Progenitor cell of endocrine pancreas (in vitro differentiated cells): ENCODE measurements at regions not wholly inside any gene's neighbourhood (a gene's known extent, or its start where the extent isn't known, plus 50 kb on each side); places are given as distances from the start of the nearest gene placed in this dataset.
A peak's percentile ranks its signal among the peaks of the same experiment; 100 is the strongest.

ENCODE experiments used
- DNase-seq: peaks from one replicate; pipeline ENCODE4 v3.0.0; 2021; ENCODE audit warnings: low spot score; ENCODE audit not compliant: unreplicated experiment
- H3K27ac Mint-ChIP-seq: 2 replicates; pipeline ENCODE4 v1.8.0; 2021; ENCODE audit warnings: mild to moderate bottlenecking, moderate library complexity, mixed read lengths
- H3K27me3 Mint-ChIP-seq: 2 replicates; pipeline ENCODE4 v1.8.0; 2021; ENCODE audit warnings: mixed read lengths
- H3K36me3 Mint-ChIP-seq: 2 replicates; pipeline ENCODE4 v1.8.0; 2022; ENCODE audit warnings: mixed read lengths; ENCODE audit not compliant: insufficient read depth
- H3K4me1 Mint-ChIP-seq: 2 replicates; pipeline ENCODE4 v1.8.0; 2021; ENCODE audit warnings: low read depth, mixed read lengths
- H3K4me3 Mint-ChIP-seq: 2 replicates; pipeline ENCODE4 v1.8.0; 2021; ENCODE audit warnings: low read depth, mild to moderate bottlenecking, moderate library complexity, mixed read lengths
- H3K9me3 Mint-ChIP-seq: 2 replicates; pipeline ENCODE4 v1.8.0; 2021; ENCODE audit warnings: low read depth, mixed read lengths
- TF ChIP-seq, protein P1 (sequence below): fragments of 200-600 bp; sonication (generic); IDR thresholded peaks from one replicate; pipeline ENCODE4 v1.5.0; 2021; ENCODE audit warnings: antibody characterized with exemption, mild to moderate bottlenecking; ENCODE audit not compliant: unreplicated experiment

DNA sequence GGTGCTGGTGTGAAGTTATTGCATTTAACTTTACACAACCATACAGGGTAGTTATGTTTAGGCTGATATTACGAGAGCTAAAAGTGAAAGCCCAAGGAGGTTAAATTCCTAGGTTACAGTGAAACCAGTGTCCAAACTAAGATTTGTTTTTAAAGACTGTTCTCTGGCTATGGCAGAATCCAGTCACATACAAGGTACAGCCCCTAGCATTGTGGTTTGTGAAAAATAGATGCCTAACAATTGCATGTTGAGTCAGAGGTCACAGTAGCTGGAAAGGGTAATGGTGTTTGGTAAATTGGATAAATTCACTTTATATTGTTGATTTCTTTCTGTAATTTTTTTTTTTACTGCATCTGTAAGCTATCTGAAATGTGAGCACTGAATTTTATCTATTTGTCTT, 614.6 kb upstream of the TBL1XR1 start:
- H3K4me3 Mint-ChIP-seq: no peak overlapping the region
- DNase-seq: no peak
- no peaks in the 10 kb centered on the region for H3K27me3 Mint-ChIP-seq
- H3K4me1 Mint-ChIP-seq: peaks cover 3% of the 10 kb centered on the region
- H3K27ac Mint-ChIP-seq: no peak overlapping the region
- no peaks in the 10 kb centered on the region for H3K36me3 Mint-ChIP-seq
- peaks cover 3% of the 10 kb centered on the region for H3K9me3 Mint-ChIP-seq
- TF ChIP-seq, protein P1, sequence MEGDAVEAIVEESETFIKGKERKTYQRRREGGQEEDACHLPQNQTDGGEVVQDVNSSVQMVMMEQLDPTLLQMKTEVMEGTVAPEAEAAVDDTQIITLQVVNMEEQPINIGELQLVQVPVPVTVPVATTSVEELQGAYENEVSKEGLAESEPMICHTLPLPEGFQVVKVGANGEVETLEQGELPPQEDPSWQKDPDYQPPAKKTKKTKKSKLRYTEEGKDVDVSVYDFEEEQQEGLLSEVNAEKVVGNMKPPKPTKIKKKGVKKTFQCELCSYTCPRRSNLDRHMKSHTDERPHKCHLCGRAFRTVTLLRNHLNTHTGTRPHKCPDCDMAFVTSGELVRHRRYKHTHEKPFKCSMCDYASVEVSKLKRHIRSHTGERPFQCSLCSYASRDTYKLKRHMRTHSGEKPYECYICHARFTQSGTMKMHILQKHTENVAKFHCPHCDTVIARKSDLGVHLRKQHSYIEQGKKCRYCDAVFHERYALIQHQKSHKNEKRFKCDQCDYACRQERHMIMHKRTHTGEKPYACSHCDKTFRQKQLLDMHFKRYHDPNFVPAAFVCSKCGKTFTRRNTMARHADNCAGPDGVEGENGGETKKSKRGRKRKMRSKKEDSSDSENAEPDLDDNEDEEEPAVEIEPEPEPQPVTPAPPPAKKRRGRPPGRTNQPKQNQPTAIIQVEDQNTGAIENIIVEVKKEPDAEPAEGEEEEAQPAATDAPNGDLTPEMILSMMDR: no peak

DNA sequence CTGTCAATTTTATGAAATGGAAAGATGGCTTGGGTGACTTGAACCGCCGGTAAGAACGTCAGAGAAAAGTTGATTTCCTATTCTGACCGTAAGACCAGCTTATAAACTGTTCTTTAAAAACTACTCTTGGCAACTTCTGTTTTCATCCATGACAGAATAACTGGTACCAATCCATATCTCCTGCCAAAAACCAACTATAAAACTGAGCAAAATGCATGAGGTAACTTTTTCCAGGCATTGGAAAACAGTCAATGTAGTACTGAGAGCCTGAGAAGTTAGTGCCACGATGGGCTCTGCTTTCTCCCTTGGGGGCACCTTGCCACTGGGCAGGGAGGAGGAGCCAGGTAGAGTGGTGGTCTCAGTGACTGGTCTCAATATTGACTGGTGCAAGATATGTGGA, 615.2 kb upstream of the TBL1XR1 start:
- peaks cover 3% of the 10 kb centered on the region for H3K4me1 Mint-ChIP-seq
- no peak for DNase-seq
- H3K27ac Mint-ChIP-seq: peak overlapping the region; percentile 67
- H3K4me3 Mint-ChIP-seq: no peak overlapping the region
- H3K36me3 Mint-ChIP-seq: no peaks in the 10 kb centered on the region
- H3K27me3 Mint-ChIP-seq: no peaks in the 10 kb centered on the region
- TF ChIP-seq, protein P1: no peak
- no peaks in the 10 kb centered on the region for H3K9me3 Mint-ChIP-seq

DNA sequence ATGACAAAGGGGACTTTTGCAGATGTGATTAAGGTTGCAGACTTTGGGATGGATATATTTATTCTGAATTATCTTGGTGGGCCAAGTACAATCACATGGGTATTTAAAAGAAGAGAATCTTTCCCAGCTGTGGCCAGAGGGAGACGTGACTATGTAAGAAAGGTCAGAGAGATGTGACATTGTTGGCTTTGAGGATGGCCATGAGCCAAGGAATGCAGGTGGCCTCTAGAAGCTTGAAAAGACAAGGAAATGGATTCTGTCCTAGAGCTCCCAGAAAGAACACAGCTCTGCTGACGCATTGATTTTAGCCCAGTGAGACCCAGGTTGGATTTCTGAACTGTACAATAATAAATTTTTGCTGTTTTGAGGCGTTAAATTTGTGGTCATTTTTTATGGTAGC, 616.0 kb upstream of the TBL1XR1 start:
- peaks cover 3% of the 10 kb centered on the region for H3K4me1 Mint-ChIP-seq
- no peaks in the 10 kb centered on the region for H3K36me3 Mint-ChIP-seq
- H3K27ac Mint-ChIP-seq: no peak overlapping the region
- no peaks in the 10 kb centered on the region for H3K9me3 Mint-ChIP-seq
- TF ChIP-seq, protein P1: no peak
- no peak overlapping the region for H3K4me3 Mint-ChIP-seq
- no peak for DNase-seq
- H3K27me3 Mint-ChIP-seq: no peaks in the 10 kb centered on the region

- Mint-ChIP-seq H3K9me3 (no peaks in the 10 kb centered on the region), H3K4me1 (peaks cover 3% of the 10 kb centered on the region), H3K27me3 (no peaks in the 10 kb centered on the region), H3K36me3 (no peaks in the 10 kb centered on the region), H3K27ac (no peak overlapping the region), H3K4me3 (no peak overlapping the region)
- no peak for DNase-seq
- TF ChIP-seq, protein P1: no peak
These were observed 619.5 kb upstream of the TBL1XR1 start for GRCh38 chr3:177816667-177817208.

DNA sequence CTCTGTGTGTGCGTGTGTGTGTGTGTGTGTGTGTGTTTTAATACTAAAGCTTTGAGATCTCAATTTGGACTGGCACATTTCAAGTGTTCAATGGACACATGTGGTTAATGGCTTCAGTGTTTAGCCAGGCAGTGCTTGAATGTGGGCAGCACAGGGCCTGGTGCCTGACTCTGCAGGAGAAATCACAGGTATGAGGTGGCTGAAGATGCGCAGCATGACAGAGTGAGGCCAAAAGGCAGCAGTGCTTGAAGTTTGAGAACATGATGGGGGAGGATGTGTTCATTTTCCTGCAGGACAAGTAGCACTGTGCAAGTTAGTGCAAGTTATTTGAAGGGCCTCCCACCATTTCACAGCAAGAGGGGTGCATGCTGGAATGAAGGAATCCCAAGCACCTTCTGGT, 620.5 kb upstream of the TBL1XR1 start:
- H3K4me3 Mint-ChIP-seq: no peak overlapping the region
- H3K36me3 Mint-ChIP-seq: no peaks in the 10 kb centered on the region
- no peak overlapping the region for H3K27ac Mint-ChIP-seq
- DNase-seq: no peak
- TF ChIP-seq, protein P1: no peak
- peaks cover 8% of the 10 kb centered on the region for H3K4me1 Mint-ChIP-seq
- H3K27me3 Mint-ChIP-seq: no peaks in the 10 kb centered on the region
- no peaks in the 10 kb centered on the region for H3K9me3 Mint-ChIP-seq
